ENCODE measurements at regions not wholly inside any gene's neighbourhood (a gene's known extent, or its start where the extent isn't known, plus 50 kb on each side); places are given as distances from the start of the nearest gene placed in this dataset.

- no peak for TF ChIP-seq ZNF280B (CRISPR knock-in tag; IDR thresholded peaks at IDR 0.05; ENCODE audit: borderline replicate concordance)
- no peak for TF ChIP-seq ZNF841 (CRISPR knock-in tag; IDR thresholded peaks at IDR 0.05; ENCODE audit: borderline replicate concordance)
- no peak for TF ChIP-seq HDAC1 (CRISPR knock-in tag; IDR thresholded peaks at IDR 0.05)
- TF ChIP-seq ZFY (CRISPR knock-in tag; IDR thresholded peaks at IDR 0.05) = no peak
- TF ChIP-seq KDM2A (CRISPR knock-in tag; IDR thresholded peaks at IDR 0.05; ENCODE audit: borderline replicate concordance, low read depth) = no peak
- no peak for TF ChIP-seq ZNF543 (CRISPR knock-in tag; IDR thresholded peaks at IDR 0.05)
- TF ChIP-seq REXO4 (CRISPR knock-in tag; IDR thresholded peaks at IDR 0.05; ENCODE audit: borderline replicate concordance) = no peak
Measured at GRCh38 chr16:82535262-82535661, 91.5 kb upstream of the CDH13 start (continued).

- Histone ChIP-seq H3K4me1 (ENCODE audit: insufficient read depth, low read length) (peaks cover 9% of the 10 kb centered on the region), H3K79me2 (ENCODE audit: insufficient read depth, low read length) (no peaks in the 10 kb centered on the region), H3K9me3 (ENCODE audit: low read length) (peaks cover 8% of the 10 kb centered on the region; the same call in 1 of the 2 replicates), H3K9ac (ENCODE audit: insufficient read depth, low read depth, low read length) (no peak overlapping the region), H2AFZ (ENCODE audit: low read length) (no peak overlapping the region), H4K20me1 (ENCODE audit: insufficient read depth, low read length) (no peaks in the 10 kb centered on the region), H3K27ac (ENCODE audit: extremely low read length, insufficient read depth, low read length) (no peak overlapping the region), H3K27me3 (ENCODE audit: control insufficient read depth in 1 of 2, insufficient read depth in 2 of 2, low read length in 2 of 2) (no peaks in the 10 kb centered on the region), H3K36me3 (replicated peaks in 1 of 2; ENCODE audit: control insufficient read depth in 1 of 2, insufficient read depth in 2 of 2, low read length in 2 of 2) (no peaks in the 10 kb centered on the region), H3K4me2 (ENCODE audit: low read depth, low read length) (no peak overlapping the region), H3K4me3 (replicated peaks in 1 of 3; ENCODE audit: insufficient read depth in 1 of 3, low read depth in 2 of 3, low read length in 3 of 3) (no peak overlapping the region)
- DNase-seq (ENCODE audit: low spot score) (peak; percentile 24), ATAC-seq (peak; percentile 87), FAIRE-seq (peak; percentile 26)
- ChIA-PET POLR2A (no interaction called here), CTCF (ENCODE audit: low intra/inter-chr PET ratio, low total read pairs) (no interaction called here)
- intact Hi-C loops (cut with micrococcal nuclease; ENCODE audit: unreplicated experiment) = no loop called here
- in situ Hi-C loops (cut with HindIII; ENCODE audit: extremely low pct_ligation_motif_present, low pct_unique_long_range_greater_than_20kb) = no loop called here
- 1% methylated on average over 4 of the region's 4 CpGs for WGBS (ENCODE audit: low lambda C conversion rate)
- no TSS peak for BruUV-seq (replicated peaks)
- no peak for TF ChIP-seq SOX6 (IDR thresholded peaks at IDR 0.05)
- peak; percentile 80 for TF ChIP-seq SOX6 (CRISPR knock-in tag; IDR thresholded peaks at IDR 0.05)
- TF ChIP-seq NFAT5 (CRISPR knock-in tag; IDR thresholded peaks at IDR 0.05) = no peak
- no peak for TF ChIP-seq CBX5 (CRISPR knock-in tag; IDR thresholded peaks at IDR 0.05; ENCODE audit: borderline replicate concordance)
- no peak for TF ChIP-seq ZBTB38 (CRISPR knock-in tag; IDR thresholded peaks at IDR 0.05)
- TF ChIP-seq HHEX (CRISPR knock-in tag; IDR thresholded peaks at IDR 0.05) = peak; percentile 77; the same call in 1 of the 2 replicates
Measured at GRCh38 chr16:82533189-82533588, 93.6 kb upstream of the CDH13 start.
